GM18909 (cell line): ENCODE measurements at regions not wholly inside any gene's neighbourhood (a gene's known extent, or its start where the extent isn't known, plus 50 kb on each side); places are given as distances from the start of the nearest gene placed in this dataset.

ENCODE experiments used
- ATAC-seq: cut with Tn5 transposase; IDR thresholded peaks from one replicate; pipeline ENCODE4 v1.9.1; 2021; ENCODE audit warnings: mild to moderate bottlenecking; ENCODE audit not compliant: unreplicated experiment, poor library complexity

GRCh38 chr4:159003420-159004253 lies 99.2 kb upstream of the RAPGEF2 start:
- ATAC-seq, result no peak

GRCh38 chr4:159006202-159006601 lies 96.7 kb upstream of the RAPGEF2 start:
- ATAC-seq, result no peak

- ATAC-seq, result no peak
Measured at GRCh38 chr4:159008671-159009070, 94.2 kb upstream of the RAPGEF2 start.

- no peak for ATAC-seq
Measured at GRCh38 chr4:159009521-159009920, 93.4 kb upstream of the RAPGEF2 start.

GRCh38 chr4:159010100-159010499 lies 92.8 kb upstream of the RAPGEF2 start:
- ATAC-seq, result no peak

- ATAC-seq, result no peak
Measured at GRCh38 chr4:159010563-159011260, 92.2 kb upstream of the RAPGEF2 start.

GRCh38 chr4:159012381-159012780 lies 90.5 kb upstream of the RAPGEF2 start:
- no peak for ATAC-seq

- ATAC-seq, result no peak
Measured at GRCh38 chr4:159013692-159014091, 89.2 kb upstream of the RAPGEF2 start.

- no peak for ATAC-seq
Measured at GRCh38 chr4:159014859-159015258, 88.0 kb upstream of the RAPGEF2 start.

- ATAC-seq, result no peak
Measured at GRCh38 chr4:159015841-159016240, 87.0 kb upstream of the RAPGEF2 start.

GRCh38 chr4:159016593-159017024 lies 86.3 kb upstream of the RAPGEF2 start:
- ATAC-seq, result peak; percentile 54

GRCh38 chr4:159017323-159018026 lies 85.4 kb upstream of the RAPGEF2 start:
- ATAC-seq, result peak; percentile 38

- peak; percentile 96 for ATAC-seq
Measured at GRCh38 chr4:159018062-159018629, 84.7 kb upstream of the RAPGEF2 start.

GRCh38 chr4:159019356-159019755 lies 83.5 kb upstream of the RAPGEF2 start:
- ATAC-seq, result no peak

GRCh38 chr4:159021597-159022385 lies 81.1 kb upstream of the RAPGEF2 start:
- no peak for ATAC-seq

- no peak for ATAC-seq
Measured at GRCh38 chr4:159023741-159024140, 79.1 kb upstream of the RAPGEF2 start.

- no peak for ATAC-seq
Measured at GRCh38 chr4:159024266-159024665, 78.6 kb upstream of the RAPGEF2 start.

- no peak for ATAC-seq
Measured at GRCh38 chr4:159024828-159025227, 78.1 kb upstream of the RAPGEF2 start.

- no peak for ATAC-seq
Measured at GRCh38 chr4:159026329-159026728, 76.5 kb upstream of the RAPGEF2 start.

GRCh38 chr4:159027535-159027934 lies 75.3 kb upstream of the RAPGEF2 start:
- ATAC-seq, result peak; percentile 67
